GM18520 (cell line): ENCODE measurements at regions not wholly inside any gene's neighbourhood (a gene's known extent, or its start where the extent isn't known, plus 50 kb on each side); places are given as distances from the start of the nearest gene placed in this dataset.
"Not testable (repeated sequence)": the region's sequence is repeated elsewhere in the genome, so short reads cannot be mapped to it uniquely, and the experiment has no call there.

Experiments used
- ATAC-seq: cut with Tn5 transposase; IDR thresholded peaks from one replicate; pipeline ENCODE4 v1.9.1; 2021; ENCODE audit not compliant: unreplicated experiment

DNA sequence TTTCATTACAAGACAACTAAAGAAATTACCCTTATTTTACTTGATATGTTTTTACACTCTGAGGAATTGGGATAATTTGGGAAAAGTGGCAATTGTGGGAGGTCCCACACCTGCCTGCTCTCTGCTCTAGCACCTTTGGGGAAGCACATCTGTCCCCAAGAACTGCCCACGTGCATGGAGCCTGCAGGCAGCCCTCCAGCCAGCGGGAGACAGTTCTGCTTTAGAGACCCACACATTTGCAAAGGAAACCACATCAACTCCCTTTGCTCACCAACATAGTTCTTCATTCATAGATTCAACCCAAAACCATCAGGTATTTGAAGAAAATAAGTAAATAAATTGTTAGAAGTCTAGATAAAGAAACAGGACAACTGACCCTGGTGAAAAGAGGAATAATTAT lies 239.9 kb upstream of the ID2 start:
- peak; percentile 42 for ATAC-seq

GRCh38 chr2:8442833-8443486 lies 238.9 kb upstream of the ID2 start:
- ATAC-seq, result no peak

- no peak for ATAC-seq
These were observed 236.3 kb upstream of the ID2 start for GRCh38 chr2:8445580-8445979.

DNA sequence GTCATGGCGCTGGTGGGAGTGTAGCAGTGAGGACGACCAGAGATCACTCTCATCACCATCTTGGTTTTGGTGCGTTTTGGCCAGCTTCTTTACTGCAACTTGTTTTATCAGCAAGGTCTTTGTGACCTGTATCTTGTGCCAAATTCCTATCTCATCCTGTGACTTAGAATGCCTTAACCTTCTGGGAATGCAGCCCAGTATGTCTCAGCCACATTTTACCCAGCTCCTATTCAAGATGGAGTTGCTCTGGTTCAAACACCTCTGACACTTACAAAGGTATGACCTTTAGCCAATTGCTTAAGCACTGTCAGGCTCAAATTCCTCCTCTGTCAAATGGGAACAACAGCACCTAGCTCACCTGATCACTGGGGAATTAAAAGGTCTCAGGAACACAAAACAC lies 235.1 kb upstream of the ID2 start:
- not testable (repeated sequence) for ATAC-seq

DNA sequence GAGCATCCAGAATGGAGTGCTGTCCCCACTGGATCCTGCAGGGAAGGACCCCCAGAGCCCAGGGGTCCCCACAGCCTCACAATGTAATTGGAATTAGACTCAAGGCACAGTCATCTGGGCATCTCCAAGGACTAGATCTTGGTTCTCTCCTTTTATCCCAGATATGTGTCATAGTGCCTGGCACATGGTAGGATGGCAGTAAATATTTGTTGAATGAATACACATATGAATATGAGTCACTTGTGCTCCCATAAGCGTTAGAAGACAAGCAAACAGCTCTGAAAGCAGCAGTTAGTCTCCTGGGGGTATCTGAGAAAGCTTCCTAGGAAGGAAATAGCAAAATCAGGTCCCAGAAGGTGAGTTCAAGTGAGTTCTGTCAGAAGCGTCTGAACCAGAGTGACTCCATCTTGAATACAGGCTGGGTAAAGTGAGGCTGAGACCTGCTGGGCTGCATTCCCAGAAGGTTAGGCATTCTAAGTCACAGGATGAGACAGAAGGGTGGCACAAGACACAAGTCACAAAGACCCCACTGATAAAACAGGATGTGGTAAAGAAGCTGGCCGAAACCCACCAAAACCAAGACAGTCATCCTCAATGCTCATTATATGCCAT lies 234.1 kb upstream of the ID2 start:
- ATAC-seq, result no peak

DNA sequence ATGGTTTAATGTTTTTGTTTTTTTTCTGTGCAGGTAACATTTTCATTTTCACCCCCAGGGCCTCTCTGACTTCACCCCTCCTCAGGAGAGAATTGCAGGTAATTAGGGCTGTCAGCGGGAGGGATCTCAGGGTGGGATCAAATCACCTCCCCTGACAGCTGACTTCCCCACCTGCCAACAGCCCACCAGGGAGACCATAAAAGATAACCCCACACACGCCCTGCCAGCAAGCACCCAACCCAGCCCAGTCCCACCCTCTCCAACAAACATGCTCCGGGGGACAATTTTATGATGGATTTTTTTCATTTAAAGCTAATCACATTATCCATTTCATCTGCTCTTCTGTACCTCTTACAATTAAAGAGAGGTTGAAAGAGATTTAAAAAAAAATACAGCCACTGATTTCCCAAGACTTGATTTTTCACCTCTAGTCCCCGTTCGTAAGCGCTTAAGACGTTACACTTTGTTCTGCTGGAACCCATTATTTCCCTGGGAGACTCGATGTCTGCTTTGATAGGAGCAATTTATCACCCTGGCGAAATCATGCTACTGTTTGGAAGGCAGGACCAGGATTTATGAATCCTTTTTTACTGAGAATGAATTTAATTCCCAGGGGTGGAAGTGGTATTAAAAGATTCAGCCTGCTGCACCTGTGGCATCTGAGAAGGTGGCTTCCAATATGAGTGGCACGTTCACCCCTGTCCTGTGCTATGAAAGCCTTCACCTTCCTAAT lies 232.9 kb upstream of the ID2 start:
- ATAC-seq, result no peak

DNA sequence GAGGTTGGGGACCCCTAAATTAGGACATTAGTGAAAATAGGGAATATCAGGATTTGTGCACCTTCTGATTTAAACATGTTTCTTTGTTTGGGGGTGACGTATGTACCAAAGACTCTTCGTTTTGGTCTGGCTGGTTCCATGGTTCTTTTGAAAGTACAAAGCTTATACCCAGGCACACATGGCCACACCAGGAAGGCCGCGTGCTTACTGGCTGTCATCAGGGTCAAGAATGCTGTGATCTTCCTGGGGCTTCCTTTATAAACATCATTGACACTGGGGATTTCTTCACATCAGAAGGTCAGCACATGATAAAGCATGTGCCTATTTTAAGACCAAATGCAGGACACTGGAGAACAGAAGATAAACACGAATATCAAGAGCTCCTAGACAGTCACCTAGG lies 230.6 kb upstream of the ID2 start:
- ATAC-seq, result no peak

DNA sequence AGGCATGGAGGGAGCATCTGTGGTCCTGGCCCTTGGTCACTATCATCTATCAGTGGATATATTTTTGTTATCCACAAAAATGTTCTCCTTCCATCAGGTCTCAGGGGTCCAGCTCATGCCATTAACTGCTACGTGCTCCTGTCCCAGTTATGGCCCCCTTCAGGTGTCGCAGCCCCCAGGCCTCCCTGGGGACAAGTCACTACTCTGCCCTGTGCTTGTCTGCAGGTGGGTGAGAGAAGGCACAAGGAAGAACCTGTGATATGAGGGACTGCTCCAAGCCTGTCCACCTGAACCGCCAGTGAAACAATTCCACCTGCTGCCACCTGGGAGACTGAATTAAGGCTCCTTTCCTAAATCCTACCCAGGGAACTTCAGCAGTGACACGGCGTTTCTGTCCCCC lies 229.6 kb upstream of the ID2 start:
- no peak for ATAC-seq

DNA sequence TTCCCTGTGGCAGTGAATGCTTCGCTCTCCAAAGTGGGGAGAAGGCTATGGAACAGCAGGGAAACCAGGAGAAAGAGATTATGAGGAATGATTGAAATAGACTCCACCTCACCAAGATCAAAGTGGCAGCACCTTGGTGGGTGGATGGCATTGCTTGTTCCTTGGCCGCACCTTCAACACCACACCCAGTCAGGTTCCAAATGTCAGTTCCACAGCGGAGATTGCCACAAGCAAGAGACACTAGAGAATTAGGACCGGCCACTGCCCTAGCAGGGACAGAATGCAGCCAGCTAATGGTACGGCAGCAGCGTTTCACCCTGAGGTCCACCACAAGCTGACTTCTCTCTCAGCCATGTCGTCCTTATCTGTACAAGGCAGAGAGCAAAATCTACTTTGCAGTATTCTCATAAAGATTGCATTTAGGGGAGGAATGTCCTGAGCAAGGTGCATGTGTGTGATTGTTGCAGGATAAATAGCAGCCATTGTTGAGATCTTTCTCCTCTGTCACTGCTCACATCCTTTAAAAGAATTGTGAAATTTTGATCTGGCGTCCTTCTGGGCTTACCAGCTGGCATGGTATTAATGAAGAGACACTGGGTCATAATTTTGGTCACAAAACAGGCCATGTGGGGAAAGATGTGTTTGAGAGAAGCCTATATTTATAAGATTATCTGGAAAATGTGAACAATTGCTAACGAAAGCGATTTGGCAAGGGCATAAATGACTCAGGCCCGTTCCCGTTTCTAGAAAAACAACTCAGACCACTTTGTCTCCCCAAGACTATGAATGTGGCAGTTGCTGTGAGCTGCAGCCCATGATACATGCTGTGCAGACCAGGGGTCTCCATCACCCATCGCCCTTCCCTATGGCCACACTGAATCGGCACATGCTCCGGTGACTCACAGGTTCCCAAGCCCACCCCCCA lies 228.6 kb upstream of the ID2 start:
- no peak for ATAC-seq

- ATAC-seq, result no peak
These were observed 228.0 kb upstream of the ID2 start for GRCh38 chr2:8453904-8454302.

DNA sequence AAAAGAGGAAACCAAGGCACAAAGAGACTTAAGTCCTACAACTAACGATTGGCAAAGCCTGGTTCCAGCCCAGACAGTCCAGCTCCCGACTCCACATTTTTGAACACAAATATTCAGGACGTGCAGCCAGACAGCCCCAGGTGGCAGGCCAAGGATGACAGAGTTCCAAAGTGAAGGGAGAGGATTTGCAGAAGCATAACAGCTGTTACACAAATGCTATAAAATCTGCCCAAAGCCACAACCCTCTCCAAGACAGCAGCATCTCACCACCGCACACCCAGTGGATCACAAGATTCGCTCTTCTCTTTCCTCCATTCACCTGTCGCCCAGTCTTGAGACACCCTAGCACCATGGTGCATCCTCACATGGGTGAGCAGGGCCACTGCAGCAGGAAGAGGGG lies 227.1 kb upstream of the ID2 start:
- ATAC-seq, result no peak

DNA sequence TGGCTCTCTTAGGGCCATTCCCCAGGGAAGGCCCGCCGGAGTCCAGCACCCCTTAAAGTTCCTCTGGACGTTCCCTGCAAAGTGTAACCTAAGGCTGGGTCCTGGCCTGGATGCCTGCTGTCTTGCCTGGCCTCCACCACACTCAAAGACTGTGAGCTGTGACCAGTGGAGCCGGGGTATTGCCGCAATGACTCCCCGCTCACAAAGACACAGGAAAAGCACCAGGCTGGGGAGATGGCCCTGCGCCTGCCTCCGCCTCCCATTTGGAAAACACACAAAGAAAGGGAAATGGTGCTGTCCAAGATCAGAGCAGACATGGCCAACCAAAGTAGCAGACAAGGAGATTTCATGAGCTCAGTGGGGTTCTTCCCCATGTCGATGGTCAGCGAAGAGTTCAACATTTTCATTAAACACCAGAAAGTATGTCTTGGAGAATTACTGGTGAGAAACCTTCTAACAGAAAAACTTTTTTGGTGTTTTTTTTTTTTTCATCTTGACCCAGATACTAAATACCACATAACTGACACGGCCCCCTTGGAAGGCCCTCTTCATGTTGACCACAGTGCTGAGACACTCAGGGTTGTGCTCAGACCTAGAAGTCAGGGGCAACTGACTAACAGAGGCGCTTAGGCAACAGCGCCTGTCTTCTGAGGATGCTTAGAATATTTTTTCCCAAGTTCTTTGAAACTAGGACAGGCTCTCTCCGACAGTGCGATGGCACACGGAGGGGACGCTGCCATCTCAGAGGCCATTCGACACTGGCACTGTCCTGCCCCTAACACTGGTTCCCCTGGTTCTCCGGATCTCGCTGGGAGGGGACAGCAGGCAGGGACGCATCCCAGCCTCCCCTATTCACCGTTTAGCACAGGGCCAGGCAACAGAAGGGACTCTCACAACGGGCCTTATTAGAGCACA lies 226.4 kb upstream of the ID2 start:
- no peak for ATAC-seq

- ATAC-seq, result no peak
These were observed 225.4 kb upstream of the ID2 start for GRCh38 chr2:8456151-8457091.

DNA sequence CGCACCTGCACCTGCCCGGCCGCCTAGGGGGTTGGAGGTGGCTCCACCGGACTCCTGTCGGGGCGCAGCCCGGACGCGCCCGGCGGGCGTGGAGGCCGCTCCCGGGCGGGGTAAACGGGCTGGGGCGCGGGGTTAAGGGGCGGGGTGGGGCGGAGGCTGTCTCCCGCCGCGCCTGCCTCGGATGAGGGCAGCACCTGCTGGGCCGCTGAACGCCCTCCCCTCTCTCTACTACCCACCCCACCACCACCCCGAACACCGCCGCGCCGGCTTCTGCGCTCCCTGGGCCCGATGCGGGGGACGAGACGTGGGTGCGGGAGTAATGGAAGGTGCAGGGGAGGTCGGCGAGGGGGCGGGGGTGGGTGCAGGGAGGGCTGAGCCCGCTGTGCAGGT lies 224.8 kb upstream of the ID2 start:
- ATAC-seq, result no peak

GRCh38 chr2:8457699-8458502 lies 224.0 kb upstream of the ID2 start:
- no peak for ATAC-seq

- ATAC-seq, result no peak
These were observed 223.1 kb upstream of the ID2 start for GRCh38 chr2:8458503-8459459.

DNA sequence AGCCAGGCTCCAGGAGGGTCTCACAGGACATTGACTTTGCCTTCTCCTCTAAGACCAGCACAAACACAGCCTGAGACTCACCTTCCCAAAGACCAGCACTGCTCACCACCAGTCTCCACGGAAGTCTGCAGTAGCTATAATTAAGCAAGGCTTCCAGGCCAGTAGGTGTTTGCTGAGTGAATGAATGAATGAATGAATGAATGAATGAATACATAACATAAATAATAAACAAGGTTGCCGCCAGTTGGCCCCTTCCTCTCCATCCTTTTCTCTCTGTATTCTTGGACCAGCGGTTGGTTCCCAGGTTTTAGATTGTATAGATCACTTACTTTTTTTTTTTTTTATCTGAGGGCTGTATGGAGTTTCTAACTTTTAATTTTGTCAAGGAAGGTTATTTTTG lies 222.4 kb upstream of the ID2 start:
- ATAC-seq, result no peak
